GM23338 (cell line): ENCODE measurements at regions not wholly inside any gene's neighbourhood (a gene's known extent, or its start where the extent isn't known, plus 50 kb on each side); places are given as distances from the start of the nearest gene placed in this dataset.

Source experiments
- ATAC-seq: fragments of 200-7000 bp; cut with Tn5 transposase; 3 replicates; pipeline ENCODE4 v1.9.1; 2020
- DNase-seq: peaks from one replicate; pipeline ENCODE4 v3.0.0-alpha.2; 2015; ENCODE audit warnings: low spot score
- H2AFZ ChIP-seq: fragments of 200-600 bp; sonication (generic); 2 replicates; pipeline ENCODE4 v1.8.0; 2016; ENCODE audit warnings: antibody characterized with exemption, mild to moderate bottlenecking, moderate library complexity
- H3F3A ChIP-seq: fragments of 200-600 bp; sonication (generic); replicated peaks from 2 replicates; pipeline ENCODE4 v1.8.0; 2017; ENCODE audit warnings: antibody characterized with exemption, mixed run types, low read depth
- H3K27ac ChIP-seq: fragments of 200-600 bp; sonication (generic); 2 replicates; pipeline ENCODE4 v1.6.1; 2016; ENCODE audit warnings: low read depth
- H3K27me3 ChIP-seq: fragments of 200-600 bp; sonication (generic); 2 replicates; pipeline ENCODE4 v1.8.0; 2016; ENCODE audit warnings: mild to moderate bottlenecking, mixed run types, moderate library complexity; ENCODE audit not compliant: insufficient read depth
- H3K36me3 ChIP-seq: fragments of 200-600 bp; sonication (generic); 2 replicates; pipeline ENCODE4 v1.8.0; 2016; ENCODE audit warnings: mild to moderate bottlenecking; ENCODE audit not compliant: insufficient read depth
- H3K4me1 ChIP-seq: fragments of 200-600 bp; sonication (generic); 2 replicates; pipeline ENCODE4 v1.8.0; 2016; ENCODE audit warnings: mild to moderate bottlenecking, moderate library complexity; ENCODE audit not compliant: insufficient read depth
- H3K4me2 ChIP-seq: fragments of 200-600 bp; sonication (generic); 2 replicates; pipeline ENCODE4 v1.7.1; 2017; ENCODE audit warnings: mixed run types
- H3K4me3 ChIP-seq: fragments of 200-600 bp; sonication (generic); 2 replicates; pipeline ENCODE4 v1.6.1; 2016; ENCODE audit warnings: mixed run types
- H3K79me2 ChIP-seq: fragments of 200-600 bp; sonication (generic); replicated peaks from 2 replicates; pipeline ENCODE4 v1.8.0; 2017; ENCODE audit warnings: mild to moderate bottlenecking; ENCODE audit not compliant: insufficient read depth
- H3K9me2 ChIP-seq: fragments of 200-600 bp; sonication (generic); 2 replicates; pipeline ENCODE4 v1.8.0; 2017; ENCODE audit not compliant: insufficient read depth
- H4K20me1 ChIP-seq: fragments of 200-600 bp; sonication (generic); replicated peaks from 2 replicates; pipeline ENCODE4 v1.8.0; 2017; ENCODE audit warnings: mild to moderate bottlenecking; ENCODE audit not compliant: insufficient read depth
- H3K27ac Mint-ChIP-seq: 2 replicates; pipeline ENCODE4 v1.8.0; 2020; ENCODE audit warnings: inconsistent platforms, mild to moderate bottlenecking, moderate library complexity, mixed read lengths
- H3K27me3 Mint-ChIP-seq: 3 replicates; pipeline ENCODE4 v1.8.0; 2022; ENCODE audit warnings: low read depth, mild to moderate bottlenecking, moderate library complexity, mixed read lengths, inconsistent platforms; ENCODE audit not compliant: insufficient read depth, poor library complexity
- H3K36me3 Mint-ChIP-seq: 3 replicates; pipeline ENCODE4 v1.8.0; 2021; ENCODE audit warnings: low read depth, mild to moderate bottlenecking, inconsistent platforms, moderate library complexity, mixed read lengths
- H3K4me1 Mint-ChIP-seq: 3 replicates; pipeline ENCODE4 v1.8.0; 2020; ENCODE audit warnings: mild to moderate bottlenecking, inconsistent platforms, mixed read lengths
- H3K4me3 Mint-ChIP-seq: 3 replicates; pipeline ENCODE4 v1.8.0; 2021; ENCODE audit warnings: moderate library complexity, mild to moderate bottlenecking, inconsistent platforms, mixed read lengths
- H3K9me3 Mint-ChIP-seq: 3 replicates; pipeline ENCODE4 v1.8.0; 2020; ENCODE audit warnings: moderate library complexity, mild to moderate bottlenecking, inconsistent platforms, mixed read lengths
- CREB1 ChIP-seq: fragments of 250-450 bp; sonication (Bioruptor Pico); IDR thresholded peaks from 2 replicates; pipeline ENCODE4 v1.5.0; 2020; ENCODE audit warnings: low read depth, mild to moderate bottlenecking, moderate library complexity
- EZH2 ChIP-seq: fragments of 200-600 bp; sonication (generic); IDR thresholded peaks from one replicate; pipeline ENCODE4 v1.8.0; 2017; ENCODE audit warnings: antibody characterized with exemption, mild to moderate bottlenecking, low read depth; ENCODE audit not compliant: unreplicated experiment
- JUNB ChIP-seq: IDR thresholded peaks from one replicate; pipeline ENCODE4 v1.6.1; 2016; ENCODE audit warnings: antibody characterized with exemption; ENCODE audit not compliant: unreplicated experiment
- NANOG ChIP-seq: IDR thresholded peaks from 2 replicates; pipeline ENCODE4 v1.6.1; 2016; ENCODE audit warnings: antibody characterized with exemption, borderline replicate concordance
- POLR2AphosphoS5 ChIP-seq: IDR thresholded peaks from 2 replicates; pipeline ENCODE4 v1.6.1; 2016; ENCODE audit warnings: antibody characterized with exemption, low read depth
- ZNF114 ChIP-seq: fragments of 250-450 bp; sonication (Bioruptor Pico); IDR thresholded peaks from 2 replicates; pipeline ENCODE4 v1.5.0; 2020; ENCODE audit warnings: mild to moderate bottlenecking, moderate library complexity
- TF ChIP-seq, protein P1 (sequence below): IDR thresholded peaks from one replicate; pipeline ENCODE4 v1.6.1; 2018; ENCODE audit warnings: antibody characterized with exemption; ENCODE audit not compliant: unreplicated experiment
- TF ChIP-seq, protein P2 (sequence below): IDR thresholded peaks from 2 replicates; pipeline ENCODE4 v1.6.1; 2016; ENCODE audit warnings: antibody characterized with exemption

DNA sequence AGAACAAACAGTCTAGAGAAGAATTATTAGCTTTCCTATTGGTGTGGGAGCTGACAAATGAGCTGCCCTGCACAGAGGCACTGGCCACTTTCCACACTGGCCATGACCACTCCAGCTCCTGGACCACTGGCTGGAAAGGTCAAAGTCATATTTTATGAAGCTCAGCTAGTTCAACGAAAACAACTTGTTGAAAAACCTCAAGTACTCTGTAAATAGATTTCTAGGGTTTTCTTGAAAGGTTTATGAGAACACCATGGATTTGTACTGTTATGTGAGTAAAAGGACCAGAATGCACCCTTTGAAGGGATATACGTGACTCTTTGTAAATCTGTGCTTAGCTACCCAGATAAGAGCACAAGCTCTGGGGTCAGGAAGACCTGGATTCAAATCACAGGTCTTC, 54.5 kb upstream of the FGGY start:
- H3K4me2 ChIP-seq: no peak overlapping the region
- H3F3A ChIP-seq: no peaks in the 10 kb centered on the region
- H3K36me3 Mint-ChIP-seq: peaks cover 12% of the 10 kb centered on the region
- peaks cover 18% of the 10 kb centered on the region for H3K9me3 Mint-ChIP-seq
- no peak for ATAC-seq
- H3K27me3 ChIP-seq: no peaks in the 10 kb centered on the region
- H2AFZ ChIP-seq: no peak overlapping the region
- no peak overlapping the region for H3K4me3 Mint-ChIP-seq
- no peak overlapping the region for H3K4me3 ChIP-seq
- no peaks in the 10 kb centered on the region for H3K36me3 ChIP-seq
- no peaks in the 10 kb centered on the region for H3K79me2 ChIP-seq
- TF ChIP-seq JUNB: no peak
- no peak overlapping the region for H3K27ac ChIP-seq
- H4K20me1 ChIP-seq: no peaks in the 10 kb centered on the region
- no peak overlapping the region for H3K27ac Mint-ChIP-seq
- peaks cover 26% of the 10 kb centered on the region for H3K4me1 Mint-ChIP-seq
- peaks cover 10% of the 10 kb centered on the region for H3K9me2 ChIP-seq
- H3K4me1 ChIP-seq: peaks cover 7% of the 10 kb centered on the region
- no peak for DNase-seq
- peaks cover 2% of the 10 kb centered on the region for H3K27me3 Mint-ChIP-seq

DNA sequence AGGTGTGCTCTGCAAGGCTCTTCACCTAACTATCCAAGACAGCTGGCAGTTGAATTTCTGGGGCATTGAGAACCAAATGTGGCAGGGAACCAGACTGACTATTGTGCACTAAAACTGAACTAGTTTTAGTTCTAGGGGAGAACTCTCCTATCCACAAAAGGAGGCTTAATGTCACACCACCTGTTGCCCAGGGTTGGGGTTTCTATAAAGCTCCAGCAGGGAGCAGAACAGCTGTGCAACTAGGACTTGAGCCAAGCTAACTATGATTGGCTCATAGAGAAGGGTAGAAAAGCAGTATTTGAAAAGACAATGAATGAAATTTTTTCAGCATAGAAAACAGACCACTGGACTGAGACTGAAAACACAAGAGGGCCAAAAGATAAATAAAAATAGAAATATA, 53.3 kb upstream of the FGGY start:
- H3K27ac ChIP-seq: no peak overlapping the region
- peaks cover 15% of the 10 kb centered on the region for H3K4me1 Mint-ChIP-seq
- H3K4me3 ChIP-seq: no peak overlapping the region
- peaks cover 2% of the 10 kb centered on the region for H3K27me3 Mint-ChIP-seq
- H3K4me2 ChIP-seq: no peak overlapping the region
- H3K4me1 ChIP-seq: no peaks in the 10 kb centered on the region
- H3K9me3 Mint-ChIP-seq: peaks cover 28% of the 10 kb centered on the region
- no peaks in the 10 kb centered on the region for H3K36me3 ChIP-seq
- DNase-seq (no peak), ATAC-seq (no peak)
- no peaks in the 10 kb centered on the region for H3F3A ChIP-seq
- H3K27ac Mint-ChIP-seq: no peak overlapping the region
- no peak overlapping the region for H3K4me3 Mint-ChIP-seq
- peaks cover 12% of the 10 kb centered on the region for H3K36me3 Mint-ChIP-seq
- TF ChIP-seq CREB1 (no peak), JUNB (no peak), POLR2AphosphoS5 (no peak)
- TF ChIP-seq, protein P1, sequence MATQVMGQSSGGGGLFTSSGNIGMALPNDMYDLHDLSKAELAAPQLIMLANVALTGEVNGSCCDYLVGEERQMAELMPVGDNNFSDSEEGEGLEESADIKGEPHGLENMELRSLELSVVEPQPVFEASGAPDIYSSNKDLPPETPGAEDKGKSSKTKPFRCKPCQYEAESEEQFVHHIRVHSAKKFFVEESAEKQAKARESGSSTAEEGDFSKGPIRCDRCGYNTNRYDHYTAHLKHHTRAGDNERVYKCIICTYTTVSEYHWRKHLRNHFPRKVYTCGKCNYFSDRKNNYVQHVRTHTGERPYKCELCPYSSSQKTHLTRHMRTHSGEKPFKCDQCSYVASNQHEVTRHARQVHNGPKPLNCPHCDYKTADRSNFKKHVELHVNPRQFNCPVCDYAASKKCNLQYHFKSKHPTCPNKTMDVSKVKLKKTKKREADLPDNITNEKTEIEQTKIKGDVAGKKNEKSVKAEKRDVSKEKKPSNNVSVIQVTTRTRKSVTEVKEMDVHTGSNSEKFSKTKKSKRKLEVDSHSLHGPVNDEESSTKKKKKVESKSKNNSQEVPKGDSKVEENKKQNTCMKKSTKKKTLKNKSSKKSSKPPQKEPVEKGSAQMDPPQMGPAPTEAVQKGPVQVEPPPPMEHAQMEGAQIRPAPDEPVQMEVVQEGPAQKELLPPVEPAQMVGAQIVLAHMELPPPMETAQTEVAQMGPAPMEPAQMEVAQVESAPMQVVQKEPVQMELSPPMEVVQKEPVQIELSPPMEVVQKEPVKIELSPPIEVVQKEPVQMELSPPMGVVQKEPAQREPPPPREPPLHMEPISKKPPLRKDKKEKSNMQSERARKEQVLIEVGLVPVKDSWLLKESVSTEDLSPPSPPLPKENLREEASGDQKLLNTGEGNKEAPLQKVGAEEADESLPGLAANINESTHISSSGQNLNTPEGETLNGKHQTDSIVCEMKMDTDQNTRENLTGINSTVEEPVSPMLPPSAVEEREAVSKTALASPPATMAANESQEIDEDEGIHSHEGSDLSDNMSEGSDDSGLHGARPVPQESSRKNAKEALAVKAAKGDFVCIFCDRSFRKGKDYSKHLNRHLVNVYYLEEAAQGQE: no peak
- no peak overlapping the region for H2AFZ ChIP-seq
- no peaks in the 10 kb centered on the region for H4K20me1 ChIP-seq
- no peaks in the 10 kb centered on the region for H3K27me3 ChIP-seq
- H3K79me2 ChIP-seq: no peaks in the 10 kb centered on the region
- peaks cover 10% of the 10 kb centered on the region for H3K9me2 ChIP-seq

DNA sequence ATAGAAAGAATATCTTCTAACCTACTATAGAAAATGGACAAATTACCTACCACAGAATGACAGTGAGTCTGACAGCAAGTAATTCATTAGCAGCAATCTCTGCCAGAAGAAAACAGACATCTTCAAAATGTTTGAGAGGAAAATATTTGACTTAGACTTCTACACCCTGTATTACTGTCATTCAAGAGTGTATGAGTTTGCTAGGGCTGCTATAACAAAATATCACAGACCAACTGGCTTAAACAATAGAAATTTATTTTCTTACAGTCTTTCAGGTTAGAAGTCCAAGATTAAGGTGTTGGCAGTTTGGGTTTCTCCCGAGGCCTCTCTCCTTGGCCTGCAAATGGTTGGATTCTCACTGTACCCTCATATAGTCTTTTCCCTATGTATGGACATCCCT, 52.9 kb upstream of the FGGY start:
- no peaks in the 10 kb centered on the region for H3F3A ChIP-seq
- no peak overlapping the region for H3K4me3 ChIP-seq
- Mint-ChIP-seq H3K27ac (no peak overlapping the region), H3K9me3 (peaks cover 28% of the 10 kb centered on the region), H3K4me1 (peaks cover 10% of the 10 kb centered on the region), H3K4me3 (no peak overlapping the region), H3K36me3 (peaks cover 12% of the 10 kb centered on the region), H3K27me3 (peaks cover 2% of the 10 kb centered on the region)
- no peak overlapping the region for H3K27ac ChIP-seq
- H3K9me2 ChIP-seq: peaks cover 10% of the 10 kb centered on the region
- H3K4me1 ChIP-seq: no peaks in the 10 kb centered on the region
- H3K4me2 ChIP-seq: no peak overlapping the region
- H3K36me3 ChIP-seq: no peaks in the 10 kb centered on the region
- H3K79me2 ChIP-seq: no peaks in the 10 kb centered on the region
- no peaks in the 10 kb centered on the region for H4K20me1 ChIP-seq
- no peak for ATAC-seq
- H2AFZ ChIP-seq: no peak overlapping the region
- no peak for DNase-seq
- no peaks in the 10 kb centered on the region for H3K27me3 ChIP-seq
- TF ChIP-seq, protein P2, sequence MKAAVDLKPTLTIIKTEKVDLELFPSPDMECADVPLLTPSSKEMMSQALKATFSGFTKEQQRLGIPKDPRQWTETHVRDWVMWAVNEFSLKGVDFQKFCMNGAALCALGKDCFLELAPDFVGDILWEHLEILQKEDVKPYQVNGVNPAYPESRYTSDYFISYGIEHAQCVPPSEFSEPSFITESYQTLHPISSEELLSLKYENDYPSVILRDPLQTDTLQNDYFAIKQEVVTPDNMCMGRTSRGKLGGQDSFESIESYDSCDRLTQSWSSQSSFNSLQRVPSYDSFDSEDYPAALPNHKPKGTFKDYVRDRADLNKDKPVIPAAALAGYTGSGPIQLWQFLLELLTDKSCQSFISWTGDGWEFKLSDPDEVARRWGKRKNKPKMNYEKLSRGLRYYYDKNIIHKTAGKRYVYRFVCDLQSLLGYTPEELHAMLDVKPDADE: no peak
- TF ChIP-seq ZNF114: no peak
- TF ChIP-seq EZH2: no peak
- no peak for TF ChIP-seq NANOG
